ENCODE measurements at regions not wholly inside any gene's neighbourhood (a gene's known extent, or its start where the extent isn't known, plus 50 kb on each side); places are given as distances from the start of the nearest gene placed in this dataset.

GRCh38 chr7:94067047-94067446, 62.9 kb upstream of the BET1 start:
- H3K27me3 ChIP-seq (ENCODE audit: insufficient read depth, poor library complexity, severe bottlenecking) = no peaks in the 10 kb centered on the region
- H3K27ac ChIP-seq (replicated peaks) = no peak overlapping the region
- no peak for DNase-seq (ENCODE audit: low read depth in 1 of 2, low spot score in 1 of 2)
- TF ChIP-seq CTCF (IDR thresholded peaks at IDR 0.05; ENCODE audit: insufficient read depth, low read length) (no peak), GABPA (IDR thresholded peaks at IDR 0.05; ENCODE audit: low read depth) (no peak), SPI1 (IDR thresholded peaks at IDR 0.05; ENCODE audit: borderline replicate concordance, low read depth) (no peak)
- no peak overlapping the region for H3K4me3 ChIP-seq (replicated peaks; ENCODE audit: insufficient read depth, low read length)

- Histone ChIP-seq H3K4me3 (replicated peaks; ENCODE audit: insufficient read depth, low read length) (no peak overlapping the region), H3K27me3 (ENCODE audit: insufficient read depth, poor library complexity, severe bottlenecking) (no peaks in the 10 kb centered on the region), H3K27ac (replicated peaks) (no peak overlapping the region)
- no peak for TF ChIP-seq GABPA (IDR thresholded peaks at IDR 0.05; ENCODE audit: low read depth)
- TF ChIP-seq POLR2AphosphoS5 (IDR thresholded peaks at IDR 0.05; ENCODE audit: low read depth) = no peak
- no peak for TF ChIP-seq SPI1 (IDR thresholded peaks at IDR 0.05; ENCODE audit: borderline replicate concordance, low read depth)
- TF ChIP-seq CTCF (IDR thresholded peaks at IDR 0.05; ENCODE audit: insufficient read depth, low read length) = no peak
- TF ChIP-seq REST (IDR thresholded peaks at IDR 0.05; ENCODE audit: insufficient replicate concordance, low read depth) = no peak
- DNase-seq (ENCODE audit: low read depth in 1 of 2, low spot score in 1 of 2) = no peak
Measured at GRCh38 chr7:94067506-94067905, 63.4 kb upstream of the BET1 start.

- DNase-seq (ENCODE audit: low read depth in 1 of 2, low spot score in 1 of 2) = no peak
- Histone ChIP-seq H3K27ac (replicated peaks) (no peak overlapping the region), H3K27me3 (ENCODE audit: insufficient read depth, poor library complexity, severe bottlenecking) (no peaks in the 10 kb centered on the region), H3K4me3 (replicated peaks; ENCODE audit: insufficient read depth, low read length) (no peak overlapping the region)
- TF ChIP-seq REST (IDR thresholded peaks at IDR 0.05; ENCODE audit: insufficient replicate concordance, low read depth) (no peak), GABPA (IDR thresholded peaks at IDR 0.05; ENCODE audit: low read depth) (no peak), POLR2AphosphoS5 (IDR thresholded peaks at IDR 0.05; ENCODE audit: low read depth) (no peak), CTCF (IDR thresholded peaks at IDR 0.05; ENCODE audit: insufficient read depth, low read length) (no peak), SPI1 (IDR thresholded peaks at IDR 0.05; ENCODE audit: borderline replicate concordance, low read depth) (no peak)
Measured at GRCh38 chr7:94069162-94069739, 65.1 kb upstream of the BET1 start.

GRCh38 chr7:94080551-94080950, 76.4 kb upstream of the BET1 start:
- Histone ChIP-seq H3K27ac (replicated peaks) (no peak overlapping the region), H3K4me3 (replicated peaks; ENCODE audit: insufficient read depth, low read length) (no peak overlapping the region), H3K27me3 (ENCODE audit: insufficient read depth, poor library complexity, severe bottlenecking) (peaks cover 4% of the 10 kb centered on the region)
- no peak for TF ChIP-seq CTCF (IDR thresholded peaks at IDR 0.05; ENCODE audit: insufficient read depth, low read length)
- no peak for TF ChIP-seq SPI1 (IDR thresholded peaks at IDR 0.05; ENCODE audit: borderline replicate concordance, low read depth)
- TF ChIP-seq POLR2AphosphoS5 (IDR thresholded peaks at IDR 0.05; ENCODE audit: low read depth) = no peak
- TF ChIP-seq REST (IDR thresholded peaks at IDR 0.05; ENCODE audit: insufficient replicate concordance, low read depth) = no peak
- no peak for TF ChIP-seq GABPA (IDR thresholded peaks at IDR 0.05; ENCODE audit: low read depth)
- DNase-seq (ENCODE audit: low read depth in 1 of 2, low spot score in 1 of 2) = no peak
